ENCODE measurements at regions not wholly inside any gene's neighbourhood (a gene's known extent, or its start where the extent isn't known, plus 50 kb on each side); places are given as distances from the start of the nearest gene placed in this dataset.

- Histone ChIP-seq H3K4me1 (replicated peaks in 1 of 4; ENCODE audit: control insufficient read depth in 3 of 4, insufficient read depth in 4 of 4, low read length in 3 of 4) (no peaks in the 10 kb centered on the region), H3K9me3 (ENCODE audit: insufficient read depth in 2 of 2, low read depth in 1 of 2, low read length in 1 of 2) (no peaks in the 10 kb centered on the region), H2BK20ac (ENCODE audit: low read length) (no peak overlapping the region), H3K9ac (replicated peaks in 1 of 4; ENCODE audit: extremely low read depth in 1 of 4, low read depth in 3 of 4, low read length in 3 of 4) (no peak overlapping the region), H3K56ac (replicated peaks; ENCODE audit: insufficient read length, low read depth, low read length) (no peak overlapping the region), H3K23ac (ENCODE audit: insufficient read length) (no peak overlapping the region), H4K8ac (ENCODE audit: extremely low read depth, insufficient read depth, low read length) (no peak overlapping the region), H2BK12ac (ENCODE audit: low read depth, low read length) (no peak overlapping the region), H4K5ac (ENCODE audit: insufficient read length, low read depth, low read length) (no peak overlapping the region), H3K79me1 (ENCODE audit: low read depth, low read length) (no peaks in the 10 kb centered on the region), H2BK120ac (replicated peaks; ENCODE audit: low read depth, low read length) (no peak overlapping the region), H3K4me2 (ENCODE audit: insufficient read depth in 1 of 2, low read depth in 2 of 2, low read length in 2 of 2) (no peak overlapping the region), H3K4ac (replicated peaks; ENCODE audit: insufficient read length, low read depth, low read length) (no peak overlapping the region), H3K18ac (ENCODE audit: extremely low read depth, low read length) (no peak overlapping the region), H3K36me3 (ENCODE audit: control insufficient read depth in 2 of 4, insufficient read depth in 4 of 4, low read length in 3 of 4) (no peaks in the 10 kb centered on the region), H2BK5ac (ENCODE audit: low read depth, low read length) (no peak overlapping the region), H3K4me3 (ENCODE audit: extremely low read depth in 1 of 4, insufficient read depth in 2 of 4, low read depth in 3 of 4, low read length in 4 of 4) (no peak overlapping the region), H4K91ac (replicated peaks; ENCODE audit: insufficient read length, low read length) (no peak overlapping the region), H3K27ac (ENCODE audit: low read depth, low read length) (no peak overlapping the region), H2AFZ (ENCODE audit: low read length) (no peak overlapping the region), H2AK5ac (ENCODE audit: low read depth, low read length) (no peak overlapping the region), H3K27me3 (replicated peaks in 1 of 4; ENCODE audit: control insufficient read depth in 3 of 4, extremely low read depth in 1 of 4, insufficient read depth in 3 of 4, low read length in 3 of 4) (no peaks in the 10 kb centered on the region), H3K14ac (ENCODE audit: insufficient read length) (no peak overlapping the region), H3K79me2 (ENCODE audit: control insufficient read depth in 1 of 2, insufficient read depth in 2 of 2, low read length in 2 of 2) (no peaks in the 10 kb centered on the region), H2BK15ac (ENCODE audit: low read length) (no peak overlapping the region), H4K20me1 (replicated peaks in 1 of 2; ENCODE audit: control insufficient read depth in 1 of 2, insufficient read depth in 2 of 2, low read length in 2 of 2) (no peaks in the 10 kb centered on the region), H3K23me2 (ENCODE audit: low read depth, low read length) (no peaks in the 10 kb centered on the region)
- no peak for FAIRE-seq
- TF ChIP-seq SIRT6 (IDR thresholded peaks at IDR 0.05; ENCODE audit: low read length), result no peak
- DNase-seq (ENCODE audit: low read depth in 1 of 2, low spot score in 2 of 2), result no peak
- CTCF ChIA-PET (ENCODE audit: partially characterized antibody), result no interaction called here
- POLR2A ChIA-PET (ENCODE audit: partially characterized antibody), result no interaction called here
- WGBS, 2 experiments (ENCODE audit: extremely low coverage in 1 of 2, insufficient coverage in 1 of 2, insufficient read length in 1 of 2, insufficient replicate concordance in 2 of 2, low coverage in 1 of 2, low lambda C conversion rate in 2 of 2, missing lambda C conversion rate in 1 of 2), result 82% methylated on average over 1 of the region's 1 CpG; no CpG with 5 or more reads in 1 of the 2 experiments
Observed at GRCh38 chr13:67614579-67614978, 384.4 kb upstream of the PCDH9 start.

Data from H1 (cell line).